Heart right ventricle (tissue), 16 donors: ENCODE measurements at regions not wholly inside any gene's neighbourhood (a gene's known extent, or its start where the extent isn't known, plus 50 kb on each side); places are given as distances from the start of the nearest gene placed in this dataset.

Experiments
- ATAC-seq, 8 donors: fragments of 200-7000 bp; cut with Tn5 transposase; one replicate each; pipeline ENCODE4 v1.9.1; 2020; ENCODE audit warnings: mild to moderate bottlenecking in 8 of 8, moderate library complexity in 8 of 8, moderate number of reproducible peaks in 1 of 8
- DNase-seq, 2 donors: peaks; one replicate each; pipeline ENCODE4 v3.0.0-alpha.2; 2020
- H3K27ac ChIP-seq, 10 donors: fragments of 200-600 bp; sonication (generic) in 2 of 10; one replicate each; pipeline versions ENCODE4 v1.5.0 to v1.8.0; 2020 to 2022; ENCODE audit warnings: mild to moderate bottlenecking in 3 of 10
- H3K27me3 ChIP-seq, 7 donors: fragments of 200-600 bp; one replicate each; pipeline ENCODE4 v1.8.0; 2021 to 2022; ENCODE audit warnings: mild to moderate bottlenecking in 2 of 7
- H3K36me3 ChIP-seq, 9 donors: fragments of 200-600 bp; sonication (generic) in 1 of 9; one replicate each; pipeline versions ENCODE4 v1.5.0 to v1.8.0; 2020 to 2022; ENCODE audit warnings: mild to moderate bottlenecking in 2 of 9
- H3K4me1 ChIP-seq, 9 donors: fragments of 200-600 bp; sonication (generic) in 1 of 9; one replicate each; pipeline versions ENCODE4 v1.5.0 to v1.8.0; 2020 to 2022; ENCODE audit warnings: mild to moderate bottlenecking in 4 of 9
- H3K4me3 ChIP-seq, 10 donors: fragments of 200-600 bp; sonication (generic) in 2 of 10; one replicate each; pipeline versions ENCODE4 v1.5.0 to v1.8.0; 2020 to 2022; ENCODE audit warnings: mild to moderate bottlenecking in 7 of 10, moderate library complexity in 2 of 10
- H3K9me3 ChIP-seq, 11 donors: fragments of 200-600 bp in 10 of 11; sonication (generic) in 2 of 11; one replicate each; pipeline versions ENCODE4 v1.5.0 to v1.8.0; 2013 to 2022; ENCODE audit warnings: mild to moderate bottlenecking in 2 of 11, control low read depth in 1 of 11, moderate library complexity in 1 of 11
- CTCF ChIP-seq, 9 donors: fragments of 200-600 bp; sonication (generic) in 2 of 9; IDR thresholded peaks; one replicate each; pipeline versions ENCODE4 v1.5.0 to v1.8.0; 2021 to 2022; ENCODE audit warnings: antibody characterized with exemption in 9 of 9, mild to moderate bottlenecking in 5 of 9, moderate library complexity in 1 of 9
- WGBS, 2 donors: extraction: QIAGEN DNeasy Blood & Tissue Kit; methylation state at CpG; one replicate each; pipeline ENCODE4 v1.1.7; 2013; ENCODE audit warnings: inconsistent platforms in 1 of 2; 5-methylcytosine and 5-hydroxymethylcytosine counted together
- intact Hi-C, 10 donors: fragments of 100-400 bp; cut with DNase I; formaldehyde crosslinking; loops; one replicate each; pipeline versions ENCODE4 v1.11.1 to v1.14.2; 2022
- donor health status: Arrhythmogenic right ventricular cardiomyopathy.
- donor health status: ischemic (EF 13 %, LVEDD 7.1; RV severe dilation, severe dysfunction).
- donor health status: healthy with polysubstance abuse.
- donor health status: DM: no; HTN: yes; CAD: no.
- donor health status: DM: no; HTN: no; CAD: no.
- donor health status: ischemic (EF 25% LVEDD 6.9; RV normal size, moderate dysfunction).
- donor health status: ischemic (EF 25% LVEDD 5.7; RV mildly dilated, moderate dysfunction).
- donor health status: healthy.
- donor health status: DM: yes; HTN: yes; CAD: no.
- donor health status: Ischemic cardiomyopathy.
- donor health status: ischemic (EF 35%, LVEDD 5.7; RV mildly dilated, moderate dysfunction).
- donor health status: nonischemic (EF 11% LVEDD 7.7; RV severe dilation, severe dysfunction).
- donor health status: DM: yes; HTN: yes; CAD: no.
- donor health status: PGD.
- donor health status: ischemic (EF 29% LVEDD 5.4; RV normal size, mild dysfunction).
- donor health status: nonischemic (EF 23%, LVEDD 6.1; RV moderate dilation, normal function).

- 58 to 78% methylated on average over 10 of the region's 10 CpGs for WGBS, 2 donors
- H3K9me3 ChIP-seq, result peaks cover 0 to 4% (median 0%) of the 10 kb centered on the region in 11 donors
Measured at GRCh38 chr6:45801471-45802289, 214.0 kb downstream of the CLIC5 start.

GRCh38 chr6:45800911-45801310 lies 214.7 kb downstream of the CLIC5 start:
- TF ChIP-seq CTCF (IDR thresholded peaks at IDR 0.05), result no peak
- Histone ChIP-seq H3K4me1 (no peaks in the 10 kb centered on the region), H3K4me3 (no peak overlapping the region), H3K27ac (no peak overlapping the region), H3K36me3 (no peaks in the 10 kb centered on the region), H3K27me3 (no peaks in the 10 kb centered on the region), H3K9me3 (peaks cover 0 to 4% (median 0%) of the 10 kb centered on the region in 11 donors)
- 45 to 68% methylated on average over 5 of the region's 5 CpGs for WGBS, 2 donors
- no peak for ATAC-seq
- intact Hi-C loops, result no loop called here
- no peak for DNase-seq

More at GRCh38 chr6:45801471-45802289, 214.0 kb downstream of the CLIC5 start:
- Histone ChIP-seq H3K4me1 (no peaks in the 10 kb centered on the region), H3K4me3 (no peak overlapping the region), H3K36me3 (no peaks in the 10 kb centered on the region), H3K27me3 (no peaks in the 10 kb centered on the region), H3K27ac (no peak overlapping the region)
- ATAC-seq (no peak), DNase-seq (no peak)
- intact Hi-C loops, result no loop called here
- no peak for TF ChIP-seq CTCF (IDR thresholded peaks at IDR 0.05)

- intact Hi-C loops, result no loop called here
- ATAC-seq, result no peak
- H3K4me3 ChIP-seq, result no peak overlapping the region
- no peaks in the 10 kb centered on the region for H3K9me3 ChIP-seq
- no peak for DNase-seq
- H3K27ac ChIP-seq, result no peak overlapping the region
- TF ChIP-seq CTCF (IDR thresholded peaks at IDR 0.05), result no peak
- peaks cover 0 to 5% (median 0%) of the 10 kb centered on the region in 9 donors for H3K4me1 ChIP-seq
- 92 to 96% methylated on average over 3 of the region's 3 CpGs for WGBS, 2 donors
- H3K27me3 ChIP-seq, result no peaks in the 10 kb centered on the region
- no peaks in the 10 kb centered on the region for H3K36me3 ChIP-seq
Measured at GRCh38 chr6:45795678-45796077, 220.0 kb downstream of the CLIC5 start.

DNA sequence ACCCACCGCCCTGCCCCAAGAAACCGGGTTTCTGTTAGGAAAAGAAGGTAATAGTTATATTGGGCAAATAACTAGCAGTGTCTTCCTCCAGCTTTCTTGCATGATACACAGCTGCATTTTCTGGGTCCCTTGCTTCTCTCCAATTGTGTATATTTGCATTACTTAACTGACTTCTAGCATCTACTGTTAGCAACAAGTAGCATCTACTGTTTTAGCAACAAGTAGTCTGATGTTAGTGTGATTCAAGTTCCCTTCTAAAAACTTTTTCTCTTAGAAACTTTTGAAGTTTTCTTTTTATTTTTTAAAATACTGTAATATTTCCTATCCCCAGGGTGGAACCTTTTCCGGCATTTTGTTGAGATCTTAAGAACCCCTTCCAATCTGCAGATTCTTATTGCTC lies 221.2 kb downstream of the CLIC5 start:
- Histone ChIP-seq H3K4me3 (no peak overlapping the region), H3K9me3 (no peaks in the 10 kb centered on the region), H3K36me3 (no peaks in the 10 kb centered on the region), H3K27ac (no peak overlapping the region), H3K4me1 (peaks cover 0 to 5% (median 0%) of the 10 kb centered on the region in 9 donors), H3K27me3 (no peaks in the 10 kb centered on the region)
- ATAC-seq (no peak), DNase-seq (no peak)
- no peak for TF ChIP-seq CTCF (IDR thresholded peaks at IDR 0.05)
- intact Hi-C loops, result no loop called here
- WGBS, 2 donors, result 91 to 95% methylated on average over 3 of the region's 3 CpGs
